ENCODE measurements at regions not wholly inside any gene's neighbourhood (a gene's known extent, or its start where the extent isn't known, plus 50 kb on each side); places are given as distances from the start of the nearest gene placed in this dataset.

GRCh38 chr22:48492366-48493320 lies 1335.0 kb downstream of the BRD1 start:
- TF ChIP-seq CTCF (IDR thresholded peaks at IDR 0.05; ENCODE audit: low read depth, low read length, missing control alignments), result peak; percentile 90
- peak; percentile 22 for DNase-seq (ENCODE audit: low read depth)
- no peak overlapping the region for H3K4me3 ChIP-seq (ENCODE audit: low read depth, low read length)

- no peak for DNase-seq (ENCODE audit: low read depth)
- no peak for TF ChIP-seq CTCF (IDR thresholded peaks at IDR 0.05; ENCODE audit: low read depth, low read length, missing control alignments)
- no peak overlapping the region for H3K4me3 ChIP-seq (ENCODE audit: low read depth, low read length)
Observed at GRCh38 chr22:48491451-48491941, 1336.2 kb downstream of the BRD1 start.

GRCh38 chr22:48490500-48491411 lies 1336.9 kb downstream of the BRD1 start:
- DNase-seq (ENCODE audit: low read depth), result no peak
- TF ChIP-seq CTCF (IDR thresholded peaks at IDR 0.05; ENCODE audit: low read depth, low read length, missing control alignments), result no peak
- no peak overlapping the region for H3K4me3 ChIP-seq (ENCODE audit: low read depth, low read length)

- no peak for DNase-seq (ENCODE audit: low read depth)
- no peak for TF ChIP-seq CTCF (IDR thresholded peaks at IDR 0.05; ENCODE audit: low read depth, low read length, missing control alignments)
- H3K4me3 ChIP-seq (ENCODE audit: low read depth, low read length), result no peak overlapping the region
Observed at GRCh38 chr22:48489551-48490499, 1337.8 kb downstream of the BRD1 start.

- TF ChIP-seq CTCF (IDR thresholded peaks at IDR 0.05; ENCODE audit: low read depth, low read length, missing control alignments), result no peak
- H3K4me3 ChIP-seq (ENCODE audit: low read depth, low read length), result no peak overlapping the region
- DNase-seq (ENCODE audit: low read depth), result no peak
Observed at GRCh38 chr22:48488611-48489511, 1338.8 kb downstream of the BRD1 start.
